GM12878 (cell line): ENCODE measurements at regions not wholly inside any gene's neighbourhood (a gene's known extent, or its start where the extent isn't known, plus 50 kb on each side); places are given as distances from the start of the nearest gene placed in this dataset.

Source experiments
- ATAC-seq: fragments of 200-7000 bp; cut with Tn5 transposase; 3 replicates; pipeline ENCODE4 v1.9.1; 2020; ENCODE audit warnings: mild to moderate bottlenecking, moderate library complexity
- BruUV-seq: library from RNA; stranded (reverse); fragments of 400-500 nt; replicated peaks from 2 replicates; lab custom pipeline; 2021; lab: Mats Ljungman, UMichigan
- CTCF ChIA-PET: fragments of 300-600 bp; sonication (Branson Sonifier 250); formaldehyde crosslinking; extraction: SDS; loops from one replicate; lab custom pipeline; 2021; ENCODE audit warnings: inconsistent platforms; lab: Yijun Ruan, JAX
- POLR2A ChIA-PET: fragments of 350-600 bp; formaldehyde crosslinking; extraction: SDS; loops from one replicate; lab custom pipeline; 2021; ENCODE audit warnings: inconsistent platforms; lab: Charles Lee
- RAD21 ChIA-PET: fragments of 300-600 bp; sonication (Branson Sonifier 250); formaldehyde crosslinking; loops from one replicate; lab custom pipeline; 2023; ENCODE audit warnings: antibody characterized with exemption; ENCODE audit not compliant: unreplicated experiment; lab: Charles Lee
- SMC1A ChIA-PET: fragments of 300-600 bp; sonication (Branson Sonifier 250); formaldehyde crosslinking; loops from one replicate; lab custom pipeline; 2023; ENCODE audit not compliant: unreplicated experiment, uncharacterized antibody; lab: Charles Lee
- DNase-seq: peaks from one replicate; pipeline ENCODE4 v3.0.0-alpha.2; 2011; ENCODE audit warnings: low read depth, low spot score
- FAIRE-seq: peaks from 3 replicates; lab custom pipeline; 2011; peaks lifted over from hg19 to GRCh38; lab: Jason Lieb, UNC
- H2AFZ ChIP-seq: 2 replicates; pipeline ENCODE4 v1.6.0; 2011; ENCODE audit warnings: low read depth, low read length, control low read depth; ENCODE audit not compliant: control insufficient read depth
- H3K27ac ChIP-seq: 2 replicates; pipeline ENCODE4 v1.5.1; 2011; ENCODE audit warnings: control low read depth; ENCODE audit not compliant: control insufficient read depth, insufficient read depth
- H3K27me3 ChIP-seq, 2 experiments: replicated peaks in 1 of 2; 2 replicates each; pipeline versions ENCODE4 v1.6.0 to v1.6.1; 2011; ENCODE audit warnings: low read length in 1 of 2; ENCODE audit not compliant: control insufficient read depth in 2 of 2, insufficient read depth in 2 of 2
- H3K36me3 ChIP-seq, 2 experiments: 2 replicates each; pipeline ENCODE4 v1.5.1; 2011; ENCODE audit warnings: low read length in 1 of 2; ENCODE audit not compliant: control insufficient read depth in 2 of 2, insufficient read depth in 2 of 2
- H3K4me1 ChIP-seq: 2 replicates; pipeline ENCODE4 v1.6.1; 2011; ENCODE audit warnings: mild to moderate bottlenecking, low read length, moderate library complexity, mixed read lengths; ENCODE audit not compliant: control insufficient read depth, insufficient read depth
- H3K4me2 ChIP-seq: 2 replicates; pipeline ENCODE4 v1.6.0; 2011; ENCODE audit warnings: control low read depth; ENCODE audit not compliant: control insufficient read depth, insufficient read depth
- H3K4me3 ChIP-seq: fragments of 200-600 bp; sonication (generic); 2 replicates; pipeline ENCODE4 v1.5.1; 2016
- H3K79me2 ChIP-seq: 2 replicates; pipeline ENCODE4 v1.6.0; 2011; ENCODE audit warnings: low read length; ENCODE audit not compliant: control insufficient read depth, insufficient read depth
- H3K9ac ChIP-seq: 2 replicates; pipeline ENCODE4 v1.8.0; 2011; ENCODE audit warnings: low read length, control low read depth, mixed read lengths; ENCODE audit not compliant: control insufficient read depth, insufficient read depth
- H3K9me3 ChIP-seq: replicated peaks from 3 replicates; pipeline ENCODE4 v1.5.1; 2011; ENCODE audit warnings: mild to moderate bottlenecking, low read length; ENCODE audit not compliant: control insufficient read depth, insufficient read depth
- H4K20me1 ChIP-seq: 2 replicates; pipeline ENCODE4 v1.6.0; 2011; ENCODE audit not compliant: control insufficient read depth, insufficient read depth
- MXI1 ChIP-seq: fragments of 150-350 bp; IDR thresholded peaks from 2 replicates; pipeline ENCODE4 v1.6.1; 2011; ENCODE audit warnings: low read depth, mild to moderate bottlenecking, inconsistent platforms, low read length, improper control_type of control experiment
- MYB ChIP-seq: fragments of 150-350 bp; IDR thresholded peaks from 2 replicates; pipeline ENCODE4 v1.6.1; 2014; ENCODE audit warnings: mild to moderate bottlenecking, low read depth, low read length, borderline replicate concordance
- NRF1 ChIP-seq: conservative IDR thresholded peaks from 2 replicates; pipeline ENCODE4 v1.6.1; 2011; ENCODE audit warnings: mild to moderate bottlenecking, low read depth, low read length, improper control_type of control experiment
- RB1 ChIP-seq: fragments of 450-650 bp; formaldehyde crosslinking; IDR thresholded peaks from 2 replicates; pipeline ENCODE4 v1.6.1; 2017; ENCODE audit warnings: mild to moderate bottlenecking, borderline replicate concordance
- RFX5 ChIP-seq: IDR thresholded peaks from 2 replicates; pipeline ENCODE4 v1.6.1; 2011; ENCODE audit warnings: low read depth, low read length, improper control_type of control experiment
- TARDBP ChIP-seq: IDR thresholded peaks from 2 replicates; pipeline ENCODE4 v1.6.1; 2016; ENCODE audit warnings: borderline replicate concordance
- ZSCAN29 ChIP-seq: fragments of 450-650 bp; IDR thresholded peaks from 2 replicates; pipeline ENCODE4 v1.6.1; 2017; ENCODE audit warnings: mild to moderate bottlenecking, moderate library complexity
- WGBS: methylation state at CpG from one replicate; pipeline ENCODE4 v1.1.6; 2016; ENCODE audit warnings: low lambda C conversion rate; ENCODE audit not compliant: insufficient replicate concordance, insufficient coverage; ENCODE audit errors: missing lambda C conversion rate; 5-methylcytosine and 5-hydroxymethylcytosine counted together
- in situ Hi-C: fragments of 300-500 bp; cut with MboI; formaldehyde crosslinking; loops from 9 replicates; pipeline ENCODE4 v1.14.3; 2018; ENCODE audit warnings: mixed read lengths
- intact Hi-C: fragments of 100-400 bp; cut with micrococcal nuclease; formaldehyde crosslinking; loops from one replicate; pipeline ENCODE4 v1.14.2; 2022; ENCODE audit not compliant: unreplicated experiment
- TF ChIP-seq, protein P1 (sequence below): IDR thresholded peaks from 2 replicates; pipeline ENCODE4 v1.6.1; 2012; ENCODE audit warnings: mild to moderate bottlenecking, low read depth, low read length
- TF ChIP-seq, protein P2 (sequence below): fragments of 450-650 bp; IDR thresholded peaks from 2 replicates; pipeline ENCODE4 v1.6.1; 2016; ENCODE audit warnings: mild to moderate bottlenecking, moderate library complexity, borderline replicate concordance
- TF ChIP-seq, protein P3 (sequence below): fragments of 450-650 bp; IDR thresholded peaks from 2 replicates; pipeline ENCODE4 v1.6.1; 2016; ENCODE audit warnings: mild to moderate bottlenecking

DNA sequence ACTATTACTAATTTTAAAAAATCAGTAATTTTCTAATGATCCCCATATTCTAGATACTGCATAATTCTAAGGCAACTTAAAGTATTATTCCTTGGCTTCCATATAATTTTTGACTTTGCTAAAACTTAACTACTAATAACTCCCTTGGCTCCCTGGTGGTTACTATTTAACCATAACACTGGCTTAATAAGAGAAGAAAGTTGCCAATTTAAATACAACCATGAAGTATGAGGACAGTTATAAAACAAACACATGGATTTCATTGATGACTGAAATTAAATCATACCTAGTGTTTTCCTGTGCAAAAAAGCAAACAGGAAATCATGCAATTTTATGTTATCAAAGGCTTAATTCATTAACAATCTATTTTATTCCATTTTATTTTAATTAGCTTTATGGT lies 1073.9 kb downstream of the GRM8 start:
- ChIA-PET POLR2A (no interaction called here), CTCF (no interaction called here), SMC1A (no interaction called here)
- FAIRE-seq (no peak), DNase-seq (no peak), ATAC-seq (no peak)
- Histone ChIP-seq H3K9me3 (no peaks in the 10 kb centered on the region), H3K9ac (no peak overlapping the region), H3K36me3 (no peaks in the 10 kb centered on the region), H3K27ac (no peak overlapping the region), H2AFZ (no peak overlapping the region), H3K27me3 (no peaks in the 10 kb centered on the region)
- in situ Hi-C loops = no loop called here
- intact Hi-C loops = no loop called here
- BruUV-seq = no TSS peak
- TF ChIP-seq ZSCAN29 (no peak), RB1 (no peak), MXI1 (no peak), NRF1 (no peak), MYB (no peak), RFX5 (no peak), TARDBP (no peak)
- TF ChIP-seq, all 136 proteins: peak for 0
- Histone ChIP-seq H4K20me1 (no peaks in the 10 kb centered on the region), H3K4me2 (no peak overlapping the region), H3K4me3 (no peak overlapping the region), H3K4me1 (no peaks in the 10 kb centered on the region), H3K79me2 (no peaks in the 10 kb centered on the region)
- RAD21 ChIA-PET = no interaction called here

DNA sequence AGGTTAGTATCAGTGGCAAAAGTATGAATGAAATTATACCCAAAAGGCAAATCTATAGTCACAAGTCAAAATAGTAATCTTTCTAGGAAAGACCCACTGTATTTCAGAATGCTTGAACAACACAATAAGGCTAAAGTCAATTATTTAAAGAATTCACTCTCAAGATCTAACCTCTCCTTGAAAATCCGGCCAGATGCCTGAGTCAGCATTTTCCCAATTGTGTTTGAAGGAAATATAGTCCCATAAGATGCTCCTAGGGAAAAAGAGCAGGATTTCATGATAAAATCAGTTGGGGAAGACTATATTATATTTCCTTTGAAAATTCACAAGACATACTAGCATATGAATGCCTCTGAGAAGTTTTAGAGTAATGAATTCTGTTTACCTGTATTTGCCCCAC lies 1075.0 kb downstream of the GRM8 start:
- ChIA-PET CTCF (interaction anchor here (0.7 kb wide), 1 partner anchor 171 kb away, joined by 3 read pairs; no protein-coding TSS in a partner anchor), POLR2A (no interaction called here), RAD21 (no interaction called here), SMC1A (no interaction called here)
- Histone ChIP-seq H2AFZ (no peak overlapping the region), H3K4me2 (no peak overlapping the region), H4K20me1 (no peaks in the 10 kb centered on the region), H3K4me3 (no peak overlapping the region), H3K9me3 (no peaks in the 10 kb centered on the region), H3K4me1 (no peaks in the 10 kb centered on the region), H3K79me2 (no peaks in the 10 kb centered on the region), H3K36me3 (no peaks in the 10 kb centered on the region), H3K27ac (no peak overlapping the region), H3K27me3 (no peaks in the 10 kb centered on the region), H3K9ac (no peak overlapping the region)
- WGBS = 0% methylated on average over 1 of the region's 1 CpG
- DNase-seq = no peak
- in situ Hi-C loops = no loop called here
- no TSS peak for BruUV-seq
- intact Hi-C loops = no loop called here
- no peak for ATAC-seq
- no peak for FAIRE-seq
- TF ChIP-seq, protein P1, sequence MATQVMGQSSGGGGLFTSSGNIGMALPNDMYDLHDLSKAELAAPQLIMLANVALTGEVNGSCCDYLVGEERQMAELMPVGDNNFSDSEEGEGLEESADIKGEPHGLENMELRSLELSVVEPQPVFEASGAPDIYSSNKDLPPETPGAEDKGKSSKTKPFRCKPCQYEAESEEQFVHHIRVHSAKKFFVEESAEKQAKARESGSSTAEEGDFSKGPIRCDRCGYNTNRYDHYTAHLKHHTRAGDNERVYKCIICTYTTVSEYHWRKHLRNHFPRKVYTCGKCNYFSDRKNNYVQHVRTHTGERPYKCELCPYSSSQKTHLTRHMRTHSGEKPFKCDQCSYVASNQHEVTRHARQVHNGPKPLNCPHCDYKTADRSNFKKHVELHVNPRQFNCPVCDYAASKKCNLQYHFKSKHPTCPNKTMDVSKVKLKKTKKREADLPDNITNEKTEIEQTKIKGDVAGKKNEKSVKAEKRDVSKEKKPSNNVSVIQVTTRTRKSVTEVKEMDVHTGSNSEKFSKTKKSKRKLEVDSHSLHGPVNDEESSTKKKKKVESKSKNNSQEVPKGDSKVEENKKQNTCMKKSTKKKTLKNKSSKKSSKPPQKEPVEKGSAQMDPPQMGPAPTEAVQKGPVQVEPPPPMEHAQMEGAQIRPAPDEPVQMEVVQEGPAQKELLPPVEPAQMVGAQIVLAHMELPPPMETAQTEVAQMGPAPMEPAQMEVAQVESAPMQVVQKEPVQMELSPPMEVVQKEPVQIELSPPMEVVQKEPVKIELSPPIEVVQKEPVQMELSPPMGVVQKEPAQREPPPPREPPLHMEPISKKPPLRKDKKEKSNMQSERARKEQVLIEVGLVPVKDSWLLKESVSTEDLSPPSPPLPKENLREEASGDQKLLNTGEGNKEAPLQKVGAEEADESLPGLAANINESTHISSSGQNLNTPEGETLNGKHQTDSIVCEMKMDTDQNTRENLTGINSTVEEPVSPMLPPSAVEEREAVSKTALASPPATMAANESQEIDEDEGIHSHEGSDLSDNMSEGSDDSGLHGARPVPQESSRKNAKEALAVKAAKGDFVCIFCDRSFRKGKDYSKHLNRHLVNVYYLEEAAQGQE = no peak
- TF ChIP-seq, protein P2, sequence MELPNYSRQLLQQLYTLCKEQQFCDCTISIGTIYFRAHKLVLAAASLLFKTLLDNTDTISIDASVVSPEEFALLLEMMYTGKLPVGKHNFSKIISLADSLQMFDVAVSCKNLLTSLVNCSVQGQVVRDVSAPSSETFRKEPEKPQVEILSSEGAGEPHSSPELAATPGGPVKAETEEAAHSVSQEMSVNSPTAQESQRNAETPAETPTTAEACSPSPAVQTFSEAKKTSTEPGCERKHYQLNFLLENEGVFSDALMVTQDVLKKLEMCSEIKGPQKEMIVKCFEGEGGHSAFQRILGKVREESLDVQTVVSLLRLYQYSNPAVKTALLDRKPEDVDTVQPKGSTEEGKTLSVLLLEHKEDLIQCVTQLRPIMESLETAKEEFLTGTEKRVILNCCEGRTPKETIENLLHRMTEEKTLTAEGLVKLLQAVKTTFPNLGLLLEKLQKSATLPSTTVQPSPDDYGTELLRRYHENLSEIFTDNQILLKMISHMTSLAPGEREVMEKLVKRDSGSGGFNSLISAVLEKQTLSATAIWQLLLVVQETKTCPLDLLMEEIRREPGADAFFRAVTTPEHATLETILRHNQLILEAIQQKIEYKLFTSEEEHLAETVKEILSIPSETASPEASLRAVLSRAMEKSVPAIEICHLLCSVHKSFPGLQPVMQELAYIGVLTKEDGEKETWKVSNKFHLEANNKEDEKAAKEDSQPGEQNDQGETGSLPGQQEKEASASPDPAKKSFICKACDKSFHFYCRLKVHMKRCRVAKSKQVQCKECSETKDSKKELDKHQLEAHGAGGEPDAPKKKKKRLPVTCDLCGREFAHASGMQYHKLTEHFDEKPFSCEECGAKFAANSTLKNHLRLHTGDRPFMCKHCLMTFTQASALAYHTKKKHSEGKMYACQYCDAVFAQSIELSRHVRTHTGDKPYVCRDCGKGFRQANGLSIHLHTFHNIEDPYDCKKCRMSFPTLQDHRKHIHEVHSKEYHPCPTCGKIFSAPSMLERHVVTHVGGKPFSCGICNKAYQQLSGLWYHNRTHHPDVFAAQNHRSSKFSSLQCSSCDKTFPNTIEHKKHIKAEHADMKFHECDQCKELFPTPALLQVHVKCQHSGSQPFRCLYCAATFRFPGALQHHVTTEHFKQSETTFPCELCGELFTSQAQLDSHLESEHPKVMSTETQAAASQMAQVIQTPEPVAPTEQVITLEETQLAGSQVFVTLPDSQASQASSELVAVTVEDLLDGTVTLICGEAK = no peak
- TF ChIP-seq, protein P3, sequence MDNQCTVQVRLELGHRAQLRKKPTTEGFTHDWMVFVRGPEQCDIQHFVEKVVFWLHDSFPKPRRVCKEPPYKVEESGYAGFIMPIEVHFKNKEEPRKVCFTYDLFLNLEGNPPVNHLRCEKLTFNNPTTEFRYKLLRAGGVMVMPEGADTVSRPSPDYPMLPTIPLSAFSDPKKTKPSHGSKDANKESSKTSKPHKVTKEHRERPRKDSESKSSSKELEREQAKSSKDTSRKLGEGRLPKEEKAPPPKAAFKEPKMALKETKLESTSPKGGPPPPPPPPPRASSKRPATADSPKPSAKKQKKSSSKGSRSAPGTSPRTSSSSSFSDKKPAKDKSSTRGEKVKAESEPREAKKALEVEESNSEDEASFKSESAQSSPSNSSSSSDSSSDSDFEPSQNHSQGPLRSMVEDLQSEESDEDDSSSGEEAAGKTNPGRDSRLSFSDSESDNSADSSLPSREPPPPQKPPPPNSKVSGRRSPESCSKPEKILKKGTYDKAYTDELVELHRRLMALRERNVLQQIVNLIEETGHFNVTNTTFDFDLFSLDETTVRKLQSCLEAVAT = no peak
